ENCODE measurements at regions not wholly inside any gene's neighbourhood (a gene's known extent, or its start where the extent isn't known, plus 50 kb on each side); places are given as distances from the start of the nearest gene placed in this dataset.
"Not testable (repeated sequence)": the region's sequence is repeated elsewhere in the genome, so short reads cannot be mapped to it uniquely, and the experiment has no call there.

DNA sequence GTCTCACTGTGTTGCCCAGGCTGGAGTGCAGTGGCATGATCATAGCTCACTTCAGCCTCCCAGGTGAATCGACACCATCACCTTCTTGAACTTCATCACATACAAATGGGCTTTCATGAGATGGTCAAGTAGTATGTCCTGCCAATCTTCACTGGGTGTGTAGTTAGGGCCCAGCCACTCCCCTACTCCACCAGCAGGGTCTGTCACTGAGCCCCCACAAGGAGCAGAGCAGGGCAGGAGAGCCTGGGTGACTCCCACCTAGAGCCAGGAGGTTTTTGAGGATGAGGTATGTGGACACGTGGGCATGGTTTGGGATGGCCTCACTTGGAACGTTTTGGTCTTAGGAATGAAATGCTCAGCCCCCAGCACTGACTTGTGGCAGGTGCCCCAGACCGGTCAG is 4037.7 kb upstream of the TPTE start:
- not testable (repeated sequence) for TF ChIP-seq POLR2AphosphoS5, POLR2A (IDR thresholded peaks at IDR 0.05)
